IPS-18c (cell line): ENCODE measurements at regions not wholly inside any gene's neighbourhood (a gene's known extent, or its start where the extent isn't known, plus 50 kb on each side); places are given as distances from the start of the nearest gene placed in this dataset.
"Not testable (repeated sequence)": the region's sequence is repeated elsewhere in the genome, so short reads cannot be mapped to it uniquely, and the experiment has no call there.

ENCODE experiments used
- H3K4me3 ChIP-seq: 2 replicates; pipeline ENCODE4 v1.7.0; 2013; ENCODE audit warnings: low read depth, mild to moderate bottlenecking, low read length, moderate library complexity; ENCODE audit not compliant: insufficient read depth
- H3K9me3 ChIP-seq: one replicate; pipeline ENCODE4 v1.6.1; 2013; ENCODE audit warnings: mild to moderate bottlenecking, low read length, moderate library complexity; ENCODE audit not compliant: control insufficient read depth, insufficient read depth

GRCh38 chr7:47195641-47196040 lies 386.3 kb downstream of the TNS3 start:
- H3K4me3 ChIP-seq, result no peak overlapping the region
- H3K9me3 ChIP-seq, result peaks cover 2% of the 10 kb centered on the region

- H3K4me3 ChIP-seq, result no peak overlapping the region
- peaks cover 2% of the 10 kb centered on the region for H3K9me3 ChIP-seq
Observed at GRCh38 chr7:47194516-47195057, 387.3 kb downstream of the TNS3 start.

DNA sequence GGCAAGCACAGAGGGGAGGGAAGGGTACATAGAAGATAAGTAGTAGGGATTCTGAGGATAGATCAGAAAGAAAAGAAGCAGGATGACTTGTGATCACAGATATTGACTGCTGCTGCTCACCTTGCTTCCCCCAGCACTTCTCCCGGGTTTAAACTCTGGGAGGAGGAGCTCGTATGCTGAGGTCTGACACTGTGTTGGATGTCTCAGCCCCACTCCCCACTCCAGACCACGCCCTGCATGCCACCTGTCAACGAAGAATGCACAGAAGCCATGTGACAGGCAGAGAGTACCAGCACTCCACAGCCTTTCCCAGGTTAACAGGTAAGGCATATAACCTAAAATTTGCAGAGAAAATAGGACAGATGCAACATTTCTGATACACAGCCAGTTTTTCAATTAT lies 388.9 kb downstream of the TNS3 start:
- peaks cover 2% of the 10 kb centered on the region for H3K9me3 ChIP-seq
- no peak overlapping the region for H3K4me3 ChIP-seq

GRCh38 chr7:47191876-47192291 lies 390.0 kb downstream of the TNS3 start:
- no peak overlapping the region for H3K4me3 ChIP-seq
- peaks cover 2% of the 10 kb centered on the region for H3K9me3 ChIP-seq

DNA sequence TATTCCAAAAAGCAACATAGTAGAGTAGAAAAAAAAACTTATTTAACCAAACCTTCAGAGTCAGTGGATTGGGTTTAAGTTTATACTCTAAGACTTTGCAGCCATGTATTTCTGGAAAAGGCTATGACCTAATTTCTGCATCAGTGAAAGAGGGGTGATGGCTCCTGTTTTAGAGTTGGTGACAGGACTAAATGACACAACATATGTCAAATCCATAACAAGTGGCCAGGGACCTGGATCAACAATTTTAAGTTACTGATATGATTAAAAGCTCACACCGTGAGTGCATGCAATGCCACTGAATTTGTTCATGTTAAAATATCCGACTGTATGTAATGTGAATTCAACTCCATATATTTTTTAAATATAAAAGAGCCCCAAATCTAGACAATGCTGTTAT lies 390.6 kb downstream of the TNS3 start:
- Histone ChIP-seq H3K4me3 (no peak overlapping the region), H3K9me3 (peaks cover 2% of the 10 kb centered on the region)

DNA sequence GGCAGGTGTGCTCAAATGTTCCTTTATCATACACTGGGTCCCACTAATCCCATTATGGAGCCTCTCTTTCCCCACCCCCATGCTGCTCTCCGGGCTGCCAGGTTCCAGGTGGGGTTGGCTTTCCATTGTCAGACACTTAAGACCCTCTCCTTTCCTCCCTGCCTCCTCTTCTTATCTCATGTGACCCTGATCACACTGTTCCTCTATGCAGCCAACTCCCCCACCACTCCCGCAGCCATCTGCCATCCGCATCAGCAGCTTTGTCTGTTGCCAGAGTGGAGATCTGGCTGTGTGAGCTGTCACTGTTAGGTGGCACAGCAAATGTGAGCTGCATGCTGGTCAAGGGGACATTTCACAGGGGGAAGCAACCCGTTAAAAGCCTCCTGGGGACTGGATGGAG lies 391.4 kb downstream of the TNS3 start:
- Histone ChIP-seq H3K4me3 (no peak overlapping the region), H3K9me3 (peaks cover 2% of the 10 kb centered on the region)

DNA sequence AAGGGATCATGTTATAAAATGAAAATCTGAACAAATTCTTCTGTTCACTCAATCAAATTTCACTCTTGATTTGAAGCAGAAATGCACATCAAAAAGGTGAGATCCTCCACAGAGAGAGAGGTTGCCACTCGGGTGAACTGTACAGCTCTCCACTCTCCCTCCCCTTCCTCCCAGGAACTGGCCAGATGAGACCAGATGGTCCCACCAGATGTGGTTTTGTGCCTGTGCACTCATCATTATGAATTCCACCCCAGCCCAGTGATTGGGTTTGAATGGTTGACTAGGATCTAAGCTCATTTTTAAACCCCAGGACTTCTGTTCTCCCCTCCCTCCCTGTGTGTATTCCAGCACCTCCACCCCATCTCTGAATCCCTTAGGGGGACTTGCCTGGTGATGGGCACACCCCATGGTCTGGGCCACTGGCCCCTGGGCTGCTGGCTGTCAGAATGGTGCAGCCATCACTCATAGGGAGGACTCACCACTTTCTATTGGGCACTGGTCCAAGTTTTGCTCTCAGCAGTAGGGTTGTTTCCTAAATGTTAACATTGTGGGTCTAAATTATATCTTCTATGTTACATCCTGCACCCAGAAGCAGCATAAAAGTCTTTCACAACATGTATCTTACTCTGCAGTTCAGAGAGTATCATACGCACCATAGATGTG lies 393.1 kb downstream of the TNS3 start:
- no peak overlapping the region for H3K4me3 ChIP-seq
- H3K9me3 ChIP-seq, result peaks cover 2% of the 10 kb centered on the region

GRCh38 chr7:47188136-47188535 lies 393.8 kb downstream of the TNS3 start:
- Histone ChIP-seq H3K4me3 (no peak overlapping the region), H3K9me3 (peaks cover 2% of the 10 kb centered on the region)

DNA sequence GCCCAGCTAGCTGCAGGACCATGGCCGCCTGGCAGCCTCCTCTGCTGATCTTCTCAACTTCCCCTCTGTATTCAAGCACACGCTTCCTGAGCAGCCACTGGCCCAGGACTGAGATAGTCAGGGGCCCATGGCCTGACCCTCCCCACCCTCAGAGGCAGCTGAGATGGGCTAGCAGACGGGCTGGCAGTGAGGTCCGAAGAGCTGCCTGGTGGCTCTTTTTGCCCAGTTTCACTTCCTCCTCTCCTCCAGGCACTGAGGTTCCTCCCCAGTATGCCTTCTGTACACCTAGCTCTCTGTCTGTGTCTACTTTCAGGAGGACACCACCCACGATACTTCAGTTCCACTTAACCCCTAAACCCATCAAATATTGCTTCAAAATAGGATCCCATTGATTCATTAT lies 395.6 kb downstream of the TNS3 start:
- peaks cover 2% of the 10 kb centered on the region for H3K9me3 ChIP-seq
- H3K4me3 ChIP-seq, result no peak overlapping the region

GRCh38 chr7:47185839-47186238 lies 396.1 kb downstream of the TNS3 start:
- H3K4me3 ChIP-seq, result no peak overlapping the region

GRCh38 chr7:47185170-47185569 lies 396.7 kb downstream of the TNS3 start:
- no peaks in the 10 kb centered on the region for H3K9me3 ChIP-seq
- no peak overlapping the region for H3K4me3 ChIP-seq

More at GRCh38 chr7:47185839-47186238, 396.1 kb downstream of the TNS3 start:
- no peaks in the 10 kb centered on the region for H3K9me3 ChIP-seq

DNA sequence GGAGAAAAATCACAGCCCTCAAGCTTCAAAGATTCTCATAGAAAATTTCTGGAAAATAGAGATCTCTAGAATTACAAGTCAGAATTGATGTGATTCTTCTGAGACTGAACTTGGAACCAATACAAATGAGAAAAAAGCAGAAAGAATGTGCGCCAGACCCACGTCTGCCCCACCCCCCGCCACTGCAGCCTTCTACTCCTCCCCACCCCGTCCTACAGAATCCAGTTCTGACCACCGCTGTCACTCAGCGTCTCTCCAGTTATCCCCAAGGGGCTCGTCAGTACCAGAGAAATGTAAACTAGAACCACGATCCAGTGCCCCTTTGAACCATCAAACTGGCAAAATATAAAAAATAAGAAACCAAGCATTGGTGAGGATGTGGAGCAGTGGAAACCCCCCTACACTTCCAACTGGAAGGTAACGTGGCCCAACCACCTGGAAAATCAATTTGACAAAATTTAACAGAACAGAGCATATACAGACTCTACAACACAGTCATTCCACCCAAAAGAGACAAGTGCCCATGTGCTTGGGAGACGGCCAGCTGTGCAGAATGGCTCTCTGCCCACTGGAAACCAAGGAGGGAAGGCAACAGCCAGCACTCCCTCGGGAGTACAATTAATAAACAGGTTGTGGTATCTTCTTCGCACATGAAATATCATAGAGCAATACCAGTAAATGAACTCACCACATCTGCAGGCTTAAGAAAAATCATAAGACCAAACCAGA lies 397.9 kb downstream of the TNS3 start:
- no peaks in the 10 kb centered on the region for H3K9me3 ChIP-seq
- H3K4me3 ChIP-seq, result no peak overlapping the region

DNA sequence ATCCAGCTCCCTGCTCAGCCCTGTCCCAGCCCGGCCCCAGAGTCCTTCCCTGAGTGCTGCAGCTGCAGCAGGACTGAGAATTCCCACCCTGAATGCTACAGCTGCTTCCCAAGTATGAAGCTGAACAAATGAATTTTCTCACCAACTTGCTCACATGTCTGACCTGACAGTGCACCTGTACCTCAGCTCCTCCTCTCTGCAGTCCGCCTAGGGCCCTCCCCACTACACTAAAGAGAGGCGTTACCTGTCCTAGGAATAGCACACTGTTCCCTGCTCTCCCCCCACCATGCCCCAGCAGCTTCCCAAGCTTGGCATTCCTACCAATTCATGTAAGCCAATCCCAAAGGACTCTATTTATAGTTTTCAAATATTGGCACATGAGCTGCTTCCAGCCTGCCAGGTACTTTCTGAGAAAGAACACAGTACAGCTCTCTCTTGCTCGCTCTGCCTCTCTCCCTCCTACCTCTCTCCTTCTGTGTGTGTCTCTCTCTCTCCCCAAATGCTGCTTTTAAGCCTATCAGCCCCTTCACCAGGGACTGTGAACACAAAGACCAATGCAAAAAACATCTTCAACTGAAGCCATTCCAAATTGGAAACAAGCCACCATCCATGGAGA lies 400.1 kb downstream of the TNS3 start:
- H3K9me3 ChIP-seq, result no peaks in the 10 kb centered on the region
- H3K4me3 ChIP-seq, result no peak overlapping the region

- no peak overlapping the region for H3K4me3 ChIP-seq
- peaks cover 2% of the 10 kb centered on the region for H3K9me3 ChIP-seq
Observed at GRCh38 chr7:47180516-47180826, 401.4 kb downstream of the TNS3 start.

DNA sequence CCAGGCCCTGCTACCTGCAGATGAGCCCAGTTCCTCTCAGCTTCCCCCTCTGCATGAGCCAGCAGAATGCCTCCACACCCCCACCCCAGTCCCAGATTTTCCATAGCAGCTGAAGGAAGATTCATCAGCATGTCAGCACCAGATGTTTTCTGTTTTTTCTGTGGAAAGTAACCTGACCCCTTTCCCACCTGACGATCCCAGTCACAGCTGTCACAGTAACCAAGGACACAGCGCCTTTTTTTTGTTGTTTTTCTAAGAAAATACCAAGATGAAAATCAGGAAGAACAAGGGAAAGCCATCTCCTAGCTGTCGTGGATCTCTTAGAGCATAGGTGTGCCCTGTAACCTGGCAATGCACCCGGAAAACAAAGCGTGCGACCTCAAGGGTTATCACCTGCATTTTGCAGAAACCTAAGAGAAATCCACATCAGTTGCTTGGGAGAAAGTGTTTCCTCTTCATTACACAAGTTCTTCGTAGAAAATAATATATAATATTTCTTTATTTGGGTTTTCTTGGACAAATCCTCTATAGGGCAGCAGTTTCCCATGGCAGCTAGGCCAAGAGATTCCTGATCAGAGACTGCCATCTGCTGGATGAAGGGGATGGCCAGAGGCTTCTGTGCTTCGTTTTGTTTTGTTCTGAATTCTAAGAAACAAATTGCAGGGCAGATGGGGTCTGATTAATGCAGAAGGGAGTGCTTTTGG lies 401.9 kb downstream of the TNS3 start:
- H3K4me3 ChIP-seq, result no peak overlapping the region

GRCh38 chr7:47172602-47173539 lies 409.0 kb downstream of the TNS3 start:
- H3K9me3 ChIP-seq, H3K4me3 ChIP-seq: not testable (repeated sequence)

More for the DNA sequence above, 401.9 kb downstream of the TNS3 start:
- peaks cover 2% of the 10 kb centered on the region for H3K9me3 ChIP-seq

GRCh38 chr7:47170516-47170915 lies 411.4 kb downstream of the TNS3 start:
- Histone ChIP-seq H3K9me3 (no peaks in the 10 kb centered on the region), H3K4me3 (no peak overlapping the region)
